ACHN (cell line): ENCODE measurements at regions not wholly inside any gene's neighbourhood (a gene's known extent, or its start where the extent isn't known, plus 50 kb on each side); places are given as distances from the start of the nearest gene placed in this dataset.
"Not testable (repeated sequence)": the region's sequence is repeated elsewhere in the genome, so short reads cannot be mapped to it uniquely, and the experiment has no call there.

Source experiments
- DNase-seq: peaks from one replicate; pipeline ENCODE4 v3.0.0-alpha.2; 2015
- in situ Hi-C: cut with HindIII; loops from 2 replicates; pipeline ENCODE4 v1.10.0; 2017; ENCODE audit warnings: low sequenced_read_pairs, low pct_ligation_motif_present, low pct_unique_long_range_greater_than_20kb

- no peak for DNase-seq
- in situ Hi-C loops = no loop called here
These were observed 181.5 kb downstream of the CWF19L2 start for GRCh38 chr11:107276077-107276476.

GRCh38 chr11:107275632-107276031 is 182.0 kb downstream of the CWF19L2 start:
- in situ Hi-C loops = no loop called here
- DNase-seq = no peak

GRCh38 chr11:107274138-107274537 is 183.5 kb downstream of the CWF19L2 start:
- no peak for DNase-seq
- in situ Hi-C loops = no loop called here

- in situ Hi-C loops = no loop called here
- DNase-seq = no peak
These were observed 185.1 kb downstream of the CWF19L2 start for GRCh38 chr11:107272561-107272960.

- in situ Hi-C loops = no loop called here
- DNase-seq = no peak
These were observed 186.2 kb downstream of the CWF19L2 start for GRCh38 chr11:107271425-107271824.

- in situ Hi-C loops = no loop called here
- no peak for DNase-seq
These were observed 188.6 kb downstream of the CWF19L2 start for GRCh38 chr11:107268977-107269376.

- DNase-seq = no peak
- in situ Hi-C loops = no loop called here
These were observed 191.2 kb downstream of the CWF19L2 start for GRCh38 chr11:107266455-107266854.

GRCh38 chr11:107265591-107266121 is 192.0 kb downstream of the CWF19L2 start:
- in situ Hi-C loops = no loop called here
- DNase-seq = no peak

GRCh38 chr11:107263844-107264563 is 193.6 kb downstream of the CWF19L2 start:
- in situ Hi-C loops = no loop called here
- no peak for DNase-seq

GRCh38 chr11:107259811-107260221 is 197.8 kb downstream of the CWF19L2 start:
- in situ Hi-C loops = no loop called here
- no peak for DNase-seq

- in situ Hi-C loops = no loop called here
- no peak for DNase-seq
These were observed 199.9 kb downstream of the CWF19L2 start for GRCh38 chr11:107257710-107258109.

GRCh38 chr11:107253661-107254060 is 204.0 kb downstream of the CWF19L2 start:
- in situ Hi-C loops, DNase-seq: not testable (repeated sequence)

GRCh38 chr11:107252429-107253161 is 205.0 kb downstream of the CWF19L2 start:
- no peak for DNase-seq
- in situ Hi-C loops = no loop called here

- no peak for DNase-seq
- in situ Hi-C loops = no loop called here
These were observed 206.3 kb downstream of the CWF19L2 start for GRCh38 chr11:107251298-107251697.

- in situ Hi-C loops = no loop called here
- no peak for DNase-seq
These were observed 207.6 kb downstream of the CWF19L2 start for GRCh38 chr11:107250017-107250416.

GRCh38 chr11:107249054-107249453 is 208.6 kb downstream of the CWF19L2 start:
- no peak for DNase-seq
- in situ Hi-C loops = no loop called here

- no peak for DNase-seq
- in situ Hi-C loops = no loop called here
These were observed 210.3 kb downstream of the CWF19L2 start for GRCh38 chr11:107247167-107247861.

- in situ Hi-C loops = no loop called here
- no peak for DNase-seq
These were observed 213.7 kb downstream of the CWF19L2 start for GRCh38 chr11:107243929-107244328.

GRCh38 chr11:107232451-107232850 is 214.2 kb upstream of the GUCY1A2 start:
- no peak for DNase-seq
- in situ Hi-C loops = no loop called here
